AG09309 (cell line): ENCODE measurements at regions not wholly inside any gene's neighbourhood (a gene's known extent, or its start where the extent isn't known, plus 50 kb on each side); places are given as distances from the start of the nearest gene placed in this dataset.

Source experiments
- DNase-seq: peaks from one replicate; pipeline ENCODE4 v3.0.0-alpha.2; 2010; ENCODE audit warnings: low read depth
- H3K4me3 ChIP-seq: 2 replicates; pipeline ENCODE4 v1.5.1; 2011; ENCODE audit warnings: mild to moderate bottlenecking, low read depth, low read length, moderate library complexity; ENCODE audit not compliant: control insufficient read depth
- TF ChIP-seq, protein P1 (sequence below): IDR thresholded peaks from 2 replicates; pipeline ENCODE4 v1.5.1; 2011; ENCODE audit warnings: mild to moderate bottlenecking, low read depth, low read length, inconsistent platforms; ENCODE audit not compliant: insufficient read depth, control insufficient read depth; ENCODE audit errors: missing control alignments

GRCh38 chr9:117551171-117551570 is 136.3 kb upstream of the ASTN2 start:
- TF ChIP-seq, protein P1, sequence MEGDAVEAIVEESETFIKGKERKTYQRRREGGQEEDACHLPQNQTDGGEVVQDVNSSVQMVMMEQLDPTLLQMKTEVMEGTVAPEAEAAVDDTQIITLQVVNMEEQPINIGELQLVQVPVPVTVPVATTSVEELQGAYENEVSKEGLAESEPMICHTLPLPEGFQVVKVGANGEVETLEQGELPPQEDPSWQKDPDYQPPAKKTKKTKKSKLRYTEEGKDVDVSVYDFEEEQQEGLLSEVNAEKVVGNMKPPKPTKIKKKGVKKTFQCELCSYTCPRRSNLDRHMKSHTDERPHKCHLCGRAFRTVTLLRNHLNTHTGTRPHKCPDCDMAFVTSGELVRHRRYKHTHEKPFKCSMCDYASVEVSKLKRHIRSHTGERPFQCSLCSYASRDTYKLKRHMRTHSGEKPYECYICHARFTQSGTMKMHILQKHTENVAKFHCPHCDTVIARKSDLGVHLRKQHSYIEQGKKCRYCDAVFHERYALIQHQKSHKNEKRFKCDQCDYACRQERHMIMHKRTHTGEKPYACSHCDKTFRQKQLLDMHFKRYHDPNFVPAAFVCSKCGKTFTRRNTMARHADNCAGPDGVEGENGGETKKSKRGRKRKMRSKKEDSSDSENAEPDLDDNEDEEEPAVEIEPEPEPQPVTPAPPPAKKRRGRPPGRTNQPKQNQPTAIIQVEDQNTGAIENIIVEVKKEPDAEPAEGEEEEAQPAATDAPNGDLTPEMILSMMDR = no peak
- DNase-seq = no peak
- no peak overlapping the region for H3K4me3 ChIP-seq

GRCh38 chr9:117549444-117549843 is 134.6 kb upstream of the ASTN2 start:
- H3K4me3 ChIP-seq = no peak overlapping the region
- DNase-seq = no peak
- TF ChIP-seq, protein P1 = no peak

DNA sequence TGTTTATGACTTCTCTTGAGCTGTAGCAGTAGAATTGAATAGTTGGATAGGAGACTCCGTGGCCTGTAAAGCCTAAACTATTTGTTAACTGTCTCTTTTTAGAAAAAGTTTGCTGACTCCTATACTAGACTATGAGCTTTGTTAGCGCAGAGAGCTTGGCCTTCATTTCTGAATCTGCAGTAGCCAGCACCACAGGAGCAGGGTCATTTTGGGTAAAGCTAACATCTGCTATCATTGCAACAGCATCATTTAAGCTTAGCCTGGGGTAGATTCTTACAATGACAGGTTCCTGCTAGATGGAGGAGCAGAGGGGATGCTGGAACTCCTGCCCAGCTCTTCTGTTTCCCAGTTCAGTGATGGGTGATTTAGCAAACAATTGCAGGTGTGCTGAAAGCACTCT is 133.7 kb upstream of the ASTN2 start:
- H3K4me3 ChIP-seq = no peak overlapping the region
- no peak for DNase-seq
- TF ChIP-seq, protein P1 = no peak

- no peak overlapping the region for H3K4me3 ChIP-seq
- no peak for DNase-seq
- TF ChIP-seq, protein P1 = no peak
Observed at GRCh38 chr9:117547904-117548303, 133.0 kb upstream of the ASTN2 start.

DNA sequence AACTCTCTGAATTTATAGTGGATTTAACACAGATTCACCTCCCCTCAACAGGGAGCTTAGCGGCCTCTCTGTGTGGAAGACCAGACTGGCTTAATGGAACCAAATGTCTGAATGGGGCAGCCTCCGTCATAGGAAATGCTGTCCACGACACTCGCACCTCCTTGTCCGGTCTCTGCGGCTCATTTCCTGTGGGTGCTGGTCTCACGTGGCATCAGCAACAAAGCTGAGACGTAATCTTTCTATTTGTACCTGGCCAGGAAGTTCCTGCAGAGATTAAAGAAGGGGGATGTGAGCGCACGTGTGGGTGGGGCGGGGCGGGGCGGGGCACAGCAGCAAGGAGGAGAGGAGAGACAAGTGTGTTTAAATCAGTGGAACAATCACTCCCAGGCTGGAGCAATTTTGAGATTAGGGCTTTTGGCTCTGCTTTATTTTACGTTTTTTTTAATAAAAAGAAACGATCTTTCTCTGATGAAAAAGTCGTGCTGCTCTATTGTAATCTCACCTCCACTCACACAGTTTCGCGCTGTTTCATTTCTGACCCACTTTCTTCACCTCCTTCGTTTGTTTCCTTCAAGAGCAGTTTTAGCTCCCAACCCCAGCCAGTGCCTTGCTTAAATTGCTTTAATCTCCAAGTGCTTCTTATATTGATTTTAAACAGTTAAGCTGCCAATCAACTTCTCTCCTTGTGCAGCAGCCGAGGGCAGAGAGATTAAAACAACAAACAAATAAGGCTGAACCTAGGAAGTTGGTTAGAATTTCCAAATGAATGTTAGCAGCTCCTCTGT is 132.2 kb upstream of the ASTN2 start:
- no peak overlapping the region for H3K4me3 ChIP-seq
- TF ChIP-seq, protein P1 = no peak
- DNase-seq = no peak

DNA sequence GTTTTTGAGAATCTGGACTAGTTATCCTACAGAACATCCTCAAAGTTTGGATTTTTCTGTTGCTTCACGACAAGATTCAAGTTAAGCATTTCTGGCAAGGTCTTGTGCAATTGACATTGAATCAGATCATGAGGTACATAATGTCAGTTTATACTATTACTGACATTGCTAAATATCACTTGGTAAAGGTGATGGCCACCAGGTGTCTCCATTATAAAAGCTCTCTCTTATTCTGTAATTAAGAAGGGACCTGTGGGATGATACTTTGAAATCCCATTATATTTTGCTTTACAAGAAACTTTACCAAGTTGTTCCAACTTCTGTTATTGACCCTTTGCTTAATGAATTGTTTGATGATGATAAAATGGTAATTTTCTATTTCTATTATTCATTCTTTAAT is 131.0 kb upstream of the ASTN2 start:
- no peak for DNase-seq
- TF ChIP-seq, protein P1 = no peak

More for the DNA sequence above, 131.0 kb upstream of the ASTN2 start:
- no peak overlapping the region for H3K4me3 ChIP-seq
